ENCODE measurements at regions not wholly inside any gene's neighbourhood (a gene's known extent, or its start where the extent isn't known, plus 50 kb on each side); places are given as distances from the start of the nearest gene placed in this dataset.

GRCh38 chr2:36137612-36138011 is 218.0 kb upstream of the CRIM1 start:
- TF ChIP-seq CTCF (IDR thresholded peaks at IDR 0.05) (no peak), POLR2AphosphoS5 (IDR thresholded peaks at IDR 0.05) (no peak)

Measured in prostate gland (tissue), 2 donors.